G401.6 (cell line): ENCODE measurements at regions not wholly inside any gene's neighbourhood (a gene's known extent, or its start where the extent isn't known, plus 50 kb on each side); places are given as distances from the start of the nearest gene placed in this dataset.
A peak's percentile ranks its signal among the peaks of the same experiment; 100 is the strongest.
"Not testable (repeated sequence)": the region's sequence is repeated elsewhere in the genome, so short reads cannot be mapped to it uniquely, and the experiment has no call there.

Experiments used
- FAIRE-seq: peaks from 2 replicates; lab custom pipeline; 2012; peaks lifted over from hg19 to GRCh38; lab: Jason Lieb, UNC

- FAIRE-seq: no peak
Observed at GRCh38 chr9:31137176-31138160, 1247.0 kb upstream of the ACO1 start.

DNA sequence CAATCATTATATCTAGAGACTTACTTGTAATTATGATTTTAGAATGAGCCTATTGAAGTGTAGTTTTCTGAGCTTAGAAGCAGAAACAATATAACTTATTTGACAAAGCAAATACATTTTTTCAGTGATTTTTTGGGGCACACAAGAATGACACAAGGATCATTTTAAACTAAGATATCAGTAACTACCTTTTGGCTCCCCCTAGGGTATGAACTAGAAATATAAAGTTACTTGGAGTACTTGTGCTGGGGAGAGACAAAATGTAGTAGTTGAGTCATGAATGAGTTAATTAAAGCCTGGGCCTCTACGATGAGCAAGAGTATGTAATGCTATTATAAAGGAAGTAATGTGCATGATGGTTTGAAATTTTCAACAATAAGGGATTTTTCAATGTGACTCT lies 1244.1 kb upstream of the ACO1 start:
- peak; percentile 44 for FAIRE-seq

DNA sequence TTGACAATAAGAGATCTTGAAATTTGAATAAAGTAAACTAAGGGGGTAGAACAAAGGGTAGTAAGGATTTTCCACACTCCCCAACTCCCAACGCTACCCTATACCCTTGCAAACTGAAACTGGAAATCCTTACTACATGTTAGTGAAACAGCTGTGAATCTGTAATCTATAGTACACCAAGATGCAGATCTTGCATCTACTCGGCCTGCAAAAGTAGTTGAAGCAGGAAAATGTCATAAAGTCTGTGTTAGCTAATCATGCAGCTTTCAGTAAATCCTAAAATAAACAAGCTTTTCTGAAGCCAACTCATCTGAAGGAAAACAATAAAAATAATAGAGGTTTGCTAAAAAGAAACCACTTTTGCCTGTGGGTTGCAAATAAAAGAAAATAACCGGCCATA lies 1242.0 kb upstream of the ACO1 start:
- no peak for FAIRE-seq

DNA sequence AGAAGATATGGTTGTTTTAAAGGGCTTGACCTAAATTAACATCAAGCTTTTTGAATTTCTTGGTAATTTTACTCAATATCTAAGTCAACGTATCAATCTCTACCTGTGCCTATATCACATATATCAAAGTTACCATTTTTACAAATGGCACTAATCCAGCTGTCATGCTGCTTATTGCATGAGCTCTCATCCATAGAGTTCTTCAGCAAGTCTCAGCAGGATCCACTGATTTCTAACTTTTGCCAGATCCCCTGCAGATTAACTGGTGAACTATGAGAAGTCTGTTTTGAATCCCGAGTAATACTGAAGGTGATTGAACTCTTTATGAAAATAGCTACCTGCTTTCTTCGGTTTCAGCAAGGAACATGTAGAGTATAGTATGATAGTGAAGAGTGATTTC lies 1239.8 kb upstream of the ACO1 start:
- no peak for FAIRE-seq

GRCh38 chr9:31146485-31147166 lies 1237.8 kb upstream of the ACO1 start:
- no peak for FAIRE-seq

GRCh38 chr9:31153250-31153840 lies 1231.1 kb upstream of the ACO1 start:
- FAIRE-seq: no peak

- FAIRE-seq: no peak
Observed at GRCh38 chr9:31166516-31166915, 1217.9 kb upstream of the ACO1 start.

DNA sequence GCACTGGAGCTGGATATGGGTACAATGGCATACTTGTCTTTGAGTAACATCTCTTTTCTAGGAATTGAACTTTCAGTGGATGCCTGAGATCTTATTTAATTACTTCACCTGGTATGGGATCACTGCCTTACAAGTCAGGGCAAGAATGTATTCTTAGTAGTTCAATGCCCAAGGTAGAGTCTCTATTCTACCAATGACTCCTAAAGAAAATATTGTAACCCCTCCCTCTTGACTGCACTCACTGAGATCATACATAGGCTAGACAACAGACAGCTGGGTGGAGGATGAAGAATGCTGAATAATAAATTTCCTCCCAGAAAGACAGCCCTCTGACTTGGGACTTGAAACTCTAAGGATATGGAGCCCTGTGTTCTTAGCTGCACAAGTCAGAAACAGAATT lies 1216.3 kb upstream of the ACO1 start:
- FAIRE-seq: no peak

- FAIRE-seq: no peak
Observed at GRCh38 chr9:31174681-31175080, 1209.8 kb upstream of the ACO1 start.

GRCh38 chr9:31183866-31184265 lies 1200.6 kb upstream of the ACO1 start:
- FAIRE-seq: no peak

GRCh38 chr9:31185831-31186230 lies 1198.6 kb upstream of the ACO1 start:
- no peak for FAIRE-seq

DNA sequence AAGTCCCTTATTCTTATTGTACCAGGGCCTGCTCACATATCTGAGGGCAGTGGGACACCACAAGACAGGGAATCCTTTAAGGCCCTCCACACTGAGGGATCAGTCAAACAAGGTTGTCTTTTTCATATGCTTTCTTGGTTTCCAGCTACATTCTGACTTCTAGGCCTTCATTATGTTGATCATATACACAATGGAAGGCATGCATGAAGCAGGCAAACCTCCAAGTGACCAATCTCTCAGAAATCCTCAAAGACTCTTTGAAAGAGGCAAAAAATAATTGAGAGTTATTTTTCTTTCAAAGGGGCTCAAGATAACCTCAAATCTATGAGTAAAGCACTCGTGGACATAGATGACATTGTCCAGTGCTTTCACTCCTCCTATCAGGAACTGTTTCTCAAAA lies 1195.9 kb upstream of the ACO1 start:
- no peak for FAIRE-seq

DNA sequence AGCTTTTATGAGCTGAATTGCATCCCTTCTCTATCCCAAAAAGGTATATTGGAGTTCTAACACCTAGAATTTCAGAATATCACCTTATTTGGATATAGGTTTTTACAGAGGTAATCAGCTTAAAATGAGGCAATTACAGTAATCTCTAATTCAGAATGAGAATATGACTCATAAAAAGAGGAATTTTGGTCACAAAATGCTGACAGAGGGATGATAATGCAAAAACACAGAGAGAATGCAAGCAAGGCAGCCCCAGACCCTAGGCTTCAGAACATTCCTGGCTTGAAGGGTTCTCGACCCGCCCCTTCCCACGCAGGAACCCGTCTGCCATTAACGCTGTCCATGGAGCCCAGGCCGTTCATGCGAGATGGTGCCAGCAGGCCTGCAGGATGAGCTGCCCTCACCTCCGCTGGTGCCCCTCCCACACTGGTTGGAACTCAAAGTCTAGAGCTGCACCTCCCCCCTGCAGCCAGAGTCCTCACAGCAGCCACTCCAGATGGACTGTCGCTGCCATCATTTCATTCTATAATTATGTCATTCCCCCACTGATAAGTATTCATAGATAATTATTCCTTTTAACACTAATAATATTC lies 1173.4 kb upstream of the ACO1 start:
- FAIRE-seq: no peak

- not testable (repeated sequence) for FAIRE-seq
Observed at GRCh38 chr9:31229976-31230375, 1154.5 kb upstream of the ACO1 start.

DNA sequence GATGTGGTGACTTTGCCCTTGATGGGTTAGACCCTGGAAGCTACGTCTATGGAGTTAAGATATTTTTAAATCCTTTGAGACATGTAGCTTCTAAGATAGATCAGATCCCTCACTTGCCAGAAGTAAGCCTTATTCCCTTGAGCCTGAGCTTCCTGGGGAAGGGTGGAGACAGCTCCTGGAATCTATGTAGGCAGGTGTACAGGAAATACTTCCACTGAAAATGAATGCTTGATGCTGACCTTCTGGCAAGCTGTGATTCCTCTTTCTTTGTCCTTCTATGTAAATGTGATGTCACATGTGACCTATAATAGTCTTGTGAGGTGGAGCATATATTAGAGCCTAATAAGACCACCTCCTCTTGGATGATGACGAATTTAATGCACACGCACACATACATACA lies 1152.0 kb upstream of the ACO1 start:
- no peak for FAIRE-seq

- no peak for FAIRE-seq
Observed at GRCh38 chr9:31236344-31236743, 1148.1 kb upstream of the ACO1 start.

DNA sequence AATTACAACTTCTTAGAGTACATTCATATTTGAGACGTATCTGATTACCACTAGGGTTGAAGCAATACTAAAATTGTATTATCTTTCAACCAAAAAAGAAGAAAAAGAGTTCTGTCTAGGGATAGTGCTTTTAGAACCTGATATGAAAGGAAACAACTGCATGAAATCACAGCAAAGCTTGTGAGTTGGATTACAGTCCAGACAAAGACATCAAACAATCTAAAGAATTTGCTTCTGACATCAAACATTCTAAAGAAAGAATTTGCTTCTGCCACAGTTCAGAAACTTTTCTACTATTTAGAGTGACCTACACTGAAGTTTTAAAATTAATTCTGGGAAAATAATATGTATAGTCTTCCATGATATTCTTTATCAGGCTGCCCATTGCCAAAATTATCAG lies 1141.1 kb upstream of the ACO1 start:
- FAIRE-seq: no peak

DNA sequence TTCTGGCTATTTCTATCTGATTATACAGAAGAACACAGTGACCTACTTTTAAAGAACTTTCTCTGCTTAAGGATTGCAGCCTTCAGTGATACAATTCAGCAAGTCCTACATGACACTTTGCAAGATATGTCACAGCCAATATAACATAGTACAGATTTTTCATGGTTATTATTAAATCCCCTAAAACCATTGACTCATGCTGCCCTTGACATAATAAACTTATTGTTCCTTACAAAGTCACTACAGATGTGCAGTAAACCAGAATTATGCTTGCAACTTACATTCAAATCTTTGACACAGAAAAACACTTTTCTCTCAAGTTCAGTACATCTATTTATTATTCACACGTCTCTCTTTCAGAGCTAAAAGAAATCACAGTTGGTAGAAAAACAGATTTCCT lies 1136.3 kb upstream of the ACO1 start:
- no peak for FAIRE-seq

- FAIRE-seq: no peak
Observed at GRCh38 chr9:31251386-31251785, 1133.1 kb upstream of the ACO1 start.

- FAIRE-seq: no peak
Observed at GRCh38 chr9:31253800-31254762, 1130.4 kb upstream of the ACO1 start.

- no peak for FAIRE-seq
Observed at GRCh38 chr9:31255211-31255610, 1129.2 kb upstream of the ACO1 start.

GRCh38 chr9:31259824-31260223 lies 1124.6 kb upstream of the ACO1 start:
- FAIRE-seq: no peak
